Esophagus squamous epithelium (tissue), 4 donors: ENCODE measurements at regions not wholly inside any gene's neighbourhood (a gene's known extent, or its start where the extent isn't known, plus 50 kb on each side); places are given as distances from the start of the nearest gene placed in this dataset.
"Not testable (repeated sequence)": the region's sequence is repeated elsewhere in the genome, so short reads cannot be mapped to it uniquely, and the experiment has no call there.

Experiments
- POLR2A ChIP-seq, 4 donors: fragments of 450-650 bp; IDR thresholded peaks; one replicate each; pipeline ENCODE4 v1.6.1; 2017; ENCODE audit warnings: antibody characterized with exemption in 4 of 4, mild to moderate bottlenecking in 4 of 4, moderate library complexity in 3 of 4
- TF ChIP-seq, protein P1 (sequence below), 6 experiments: fragments of 450-650 bp in 4 of 6; fragments of 200-600 bp in 2 of 6; sonication (generic) in 2 of 6; IDR thresholded peaks; one replicate each; pipeline ENCODE4 v1.5.1; 2016 to 2019; ENCODE audit warnings: antibody characterized with exemption in 6 of 6, mild to moderate bottlenecking in 4 of 6, moderate library complexity in 4 of 6

DNA sequence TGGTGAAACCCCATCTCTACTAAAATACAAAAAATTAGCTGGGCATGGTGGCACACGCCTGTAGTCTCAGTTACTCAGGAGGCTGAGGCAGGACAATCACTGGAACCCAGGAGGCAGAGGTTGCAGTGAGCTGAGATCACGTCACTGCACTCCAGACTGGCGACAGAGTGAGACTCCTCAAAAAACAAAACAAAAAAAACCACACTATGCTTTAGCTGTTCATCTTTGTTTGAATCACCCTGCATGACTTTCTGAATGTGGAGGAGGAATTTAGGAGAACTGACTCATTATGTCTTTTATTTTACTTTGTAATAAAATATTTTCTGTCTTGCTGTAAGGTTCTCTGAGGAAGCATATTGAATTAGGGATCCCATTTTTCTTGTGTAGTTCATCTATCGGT lies 462.9 kb upstream of the AMELY start:
- TF ChIP-seq POLR2A (IDR thresholded peaks at IDR 0.05), result not testable (repeated sequence)
- TF ChIP-seq, protein P1, sequence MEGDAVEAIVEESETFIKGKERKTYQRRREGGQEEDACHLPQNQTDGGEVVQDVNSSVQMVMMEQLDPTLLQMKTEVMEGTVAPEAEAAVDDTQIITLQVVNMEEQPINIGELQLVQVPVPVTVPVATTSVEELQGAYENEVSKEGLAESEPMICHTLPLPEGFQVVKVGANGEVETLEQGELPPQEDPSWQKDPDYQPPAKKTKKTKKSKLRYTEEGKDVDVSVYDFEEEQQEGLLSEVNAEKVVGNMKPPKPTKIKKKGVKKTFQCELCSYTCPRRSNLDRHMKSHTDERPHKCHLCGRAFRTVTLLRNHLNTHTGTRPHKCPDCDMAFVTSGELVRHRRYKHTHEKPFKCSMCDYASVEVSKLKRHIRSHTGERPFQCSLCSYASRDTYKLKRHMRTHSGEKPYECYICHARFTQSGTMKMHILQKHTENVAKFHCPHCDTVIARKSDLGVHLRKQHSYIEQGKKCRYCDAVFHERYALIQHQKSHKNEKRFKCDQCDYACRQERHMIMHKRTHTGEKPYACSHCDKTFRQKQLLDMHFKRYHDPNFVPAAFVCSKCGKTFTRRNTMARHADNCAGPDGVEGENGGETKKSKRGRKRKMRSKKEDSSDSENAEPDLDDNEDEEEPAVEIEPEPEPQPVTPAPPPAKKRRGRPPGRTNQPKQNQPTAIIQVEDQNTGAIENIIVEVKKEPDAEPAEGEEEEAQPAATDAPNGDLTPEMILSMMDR (IDR thresholded peaks at IDR 0.05), result not testable (repeated sequence)
